ENCODE measurements at regions not wholly inside any gene's neighbourhood (a gene's known extent, or its start where the extent isn't known, plus 50 kb on each side); places are given as distances from the start of the nearest gene placed in this dataset.

DNA sequence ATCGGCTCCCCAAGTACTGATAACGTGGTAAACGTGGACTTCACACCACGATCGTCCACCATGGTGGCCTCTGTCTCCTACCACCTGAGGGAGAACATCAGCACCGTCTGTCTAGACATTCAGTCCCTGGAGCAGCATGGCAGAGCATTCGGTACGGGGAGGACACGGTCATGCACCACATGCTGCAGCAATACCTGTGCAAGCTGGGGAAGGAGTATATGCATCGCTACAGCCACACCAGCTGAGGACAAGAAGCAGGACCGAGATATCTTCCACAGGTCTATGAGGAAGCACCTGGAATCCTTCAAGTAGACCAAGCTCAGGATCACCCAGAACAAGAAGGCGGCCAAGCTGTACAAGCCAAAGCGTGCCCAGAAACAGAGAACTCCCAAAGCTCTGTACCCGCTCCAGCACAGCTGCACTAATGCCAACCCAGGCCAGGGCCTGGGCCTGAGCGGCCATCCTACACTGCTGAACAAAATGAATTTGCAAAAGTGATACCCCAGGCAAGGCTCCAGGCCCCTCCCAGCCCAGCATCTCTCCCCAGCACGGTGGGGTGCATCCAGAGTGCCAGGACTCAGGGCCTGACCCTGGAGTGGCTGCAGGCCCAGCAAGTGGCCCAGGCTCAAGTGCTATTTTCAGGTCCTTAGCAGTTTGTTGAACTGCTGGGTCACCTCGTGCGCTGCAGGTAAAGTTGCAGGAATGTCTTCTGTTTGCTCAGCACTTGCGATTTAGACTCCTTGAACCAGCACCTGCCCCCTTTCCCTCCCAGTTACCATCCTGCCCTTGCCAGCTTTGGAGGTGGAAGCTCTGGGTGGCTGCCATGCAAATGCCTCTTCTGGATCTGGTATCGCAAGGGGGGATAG lies 119.3 kb upstream of the SERPIND1 start:
- DNase-seq (ENCODE audit: low spot score), result no peak

DNA sequence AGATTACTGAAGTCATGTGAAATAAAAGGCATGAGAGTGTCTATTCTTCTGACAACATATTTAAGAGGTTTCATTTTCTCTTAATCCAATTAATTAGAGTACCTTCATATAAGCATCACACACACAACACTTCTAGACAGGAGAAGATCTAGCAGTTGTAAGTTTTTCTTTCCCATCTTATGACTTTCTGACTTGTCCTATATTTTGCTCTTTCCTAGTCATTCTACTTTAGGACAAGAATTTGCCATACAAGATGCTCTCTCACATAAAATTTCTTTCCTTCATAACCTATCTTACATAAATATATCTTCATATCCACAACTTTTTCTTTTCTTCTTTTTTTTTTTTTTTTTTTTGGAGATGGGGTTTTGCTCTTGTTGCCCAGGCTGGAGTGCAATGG lies 118.3 kb upstream of the SERPIND1 start:
- no peak for DNase-seq (ENCODE audit: low spot score)

DNA sequence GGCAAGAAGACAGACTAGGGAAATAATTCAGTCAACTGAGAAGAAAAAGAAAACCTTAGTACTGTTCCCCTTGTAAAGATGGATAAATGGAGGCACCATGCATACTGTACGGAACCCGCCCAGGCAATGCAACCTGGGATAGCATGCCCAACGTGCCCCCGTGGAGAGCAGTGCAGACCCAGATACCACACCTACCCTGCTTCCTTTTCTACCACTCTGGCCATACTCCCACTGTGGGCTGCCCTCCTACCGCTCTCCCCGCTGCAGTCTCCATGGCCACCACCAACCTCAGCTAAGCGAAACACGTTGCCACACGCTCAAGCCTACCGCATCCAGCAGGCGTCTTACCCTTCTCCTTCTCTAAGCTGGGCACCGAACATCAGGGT lies 117.4 kb upstream of the SERPIND1 start:
- DNase-seq (ENCODE audit: low spot score), result no peak

DNA sequence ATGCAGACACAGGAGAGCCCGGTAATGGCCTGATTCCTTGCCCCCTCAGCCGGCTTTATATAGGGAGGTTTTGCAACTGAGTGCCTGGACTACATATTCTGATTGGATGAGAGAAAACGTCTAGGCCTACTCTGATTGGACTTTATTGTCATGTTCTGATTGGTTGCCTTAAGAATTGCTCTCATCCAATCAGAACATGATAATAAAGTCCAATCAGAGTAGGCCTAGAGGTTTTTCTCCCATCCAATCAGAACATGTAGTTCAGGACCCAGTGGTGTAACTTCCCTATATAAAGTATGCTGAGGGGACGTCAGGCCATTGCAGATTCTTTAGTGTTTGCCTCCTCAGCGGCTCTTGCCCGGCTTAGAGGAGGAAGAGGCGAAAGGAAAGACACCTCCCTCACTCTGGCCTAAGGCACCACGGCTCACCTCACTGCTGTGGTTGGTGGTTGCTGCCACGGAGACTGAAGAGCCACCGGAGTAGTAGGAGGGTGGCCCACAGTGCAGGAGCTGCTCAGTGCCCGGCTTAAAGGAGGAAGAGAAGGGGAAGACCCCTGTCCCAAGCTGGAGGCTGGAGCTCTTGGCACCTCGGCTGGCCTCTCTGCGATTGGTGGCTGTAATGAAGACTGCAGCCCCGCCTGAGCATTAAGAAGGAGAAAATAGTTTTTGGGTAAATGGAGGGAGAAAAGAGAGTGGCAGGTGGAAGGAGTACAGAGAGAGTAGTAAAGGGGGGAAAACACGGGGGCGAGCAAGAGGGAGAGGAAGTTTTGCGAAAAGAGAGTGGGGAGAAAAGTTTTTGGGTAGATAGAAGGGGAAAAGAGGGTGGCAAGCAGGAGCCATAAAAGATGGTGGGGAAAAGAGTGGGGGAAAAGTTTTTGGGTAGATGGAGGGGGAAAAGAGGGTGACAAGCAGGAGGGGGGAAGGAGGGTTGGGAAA lies 116.7 kb upstream of the SERPIND1 start:
- DNase-seq (ENCODE audit: low spot score), result no peak

Measured in ecto neural progenitor cell (in vitro differentiated cells).